KG1 (cell line): ENCODE measurements at regions not wholly inside any gene's neighbourhood (a gene's known extent, or its start where the extent isn't known, plus 50 kb on each side); places are given as distances from the start of the nearest gene placed in this dataset.
"Not testable (repeated sequence)": the region's sequence is repeated elsewhere in the genome, so short reads cannot be mapped to it uniquely, and the experiment has no call there.

Source experiments
- DNase-seq: peaks from one replicate; lab custom pipeline; 2025; lab: John Stamatoyannopoulos, UW

DNA sequence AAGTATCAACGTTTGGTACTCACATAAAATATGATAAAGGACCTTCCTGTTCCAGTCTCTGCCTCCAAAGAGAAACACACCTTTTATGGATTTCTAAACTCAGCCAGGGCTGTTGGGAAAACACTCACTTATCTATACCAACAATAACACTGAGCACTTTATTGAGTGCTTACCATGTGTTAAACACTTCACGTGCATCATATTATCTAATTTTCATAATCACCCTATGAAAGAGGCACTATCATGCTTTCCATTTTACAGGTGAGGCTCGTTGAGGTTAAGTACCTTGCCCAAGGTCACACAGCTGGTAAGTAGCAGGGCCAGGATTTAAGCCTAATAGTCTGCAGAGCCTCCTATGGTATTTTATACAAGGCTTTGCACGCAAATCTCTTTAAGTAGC, 251.5 kb upstream of the SOX9 start:
- DNase-seq: no peak

- no peak for DNase-seq
These were observed 250.8 kb upstream of the SOX9 start for GRCh38 chr17:71869841-71870545.

DNA sequence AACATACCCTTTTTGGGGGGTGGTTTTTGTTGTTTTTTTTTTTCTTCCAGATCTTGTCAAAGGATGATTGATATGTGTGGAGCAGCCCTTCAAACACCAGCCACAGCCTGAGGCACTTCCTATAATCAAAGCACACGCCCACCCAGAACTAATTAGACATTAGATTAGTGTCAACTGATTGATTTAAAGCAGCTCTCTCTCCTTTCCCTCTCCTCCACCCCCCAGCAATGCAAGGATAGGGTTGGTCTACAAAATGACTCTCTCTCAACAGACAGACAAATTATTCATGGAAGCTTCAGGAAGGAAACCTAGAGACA, 250.3 kb upstream of the SOX9 start:
- no peak for DNase-seq

DNA sequence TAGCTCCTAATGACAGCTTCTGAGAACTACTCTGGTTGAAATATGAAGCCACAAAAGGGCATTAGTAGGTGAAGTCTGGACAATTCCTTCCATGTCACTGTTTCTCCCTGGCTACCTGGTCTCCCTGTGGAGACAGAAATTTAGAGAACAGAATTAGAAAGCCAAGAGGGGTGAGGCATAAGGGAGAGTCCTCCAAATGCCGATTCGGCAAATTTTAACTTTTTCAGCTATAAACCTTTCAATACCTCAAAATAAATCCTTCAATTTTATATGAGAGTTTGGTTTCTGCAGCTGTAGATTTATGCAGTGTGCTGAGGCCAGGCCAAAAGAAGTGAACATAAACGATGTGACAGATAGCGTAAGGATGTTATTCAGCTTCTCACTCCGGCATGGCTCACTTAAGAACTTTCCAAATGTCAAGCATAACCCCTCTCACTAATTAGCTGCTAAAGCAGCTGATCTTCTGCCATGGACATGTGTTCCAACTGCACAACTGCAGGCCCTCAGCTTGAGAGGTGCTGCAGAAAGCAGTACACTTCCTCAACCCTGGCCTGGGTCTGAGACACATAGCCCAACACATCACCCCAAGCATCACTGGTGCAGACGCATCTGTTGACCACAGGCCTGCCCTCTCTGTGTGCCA, 247.9 kb upstream of the SOX9 start:
- DNase-seq: no peak

DNA sequence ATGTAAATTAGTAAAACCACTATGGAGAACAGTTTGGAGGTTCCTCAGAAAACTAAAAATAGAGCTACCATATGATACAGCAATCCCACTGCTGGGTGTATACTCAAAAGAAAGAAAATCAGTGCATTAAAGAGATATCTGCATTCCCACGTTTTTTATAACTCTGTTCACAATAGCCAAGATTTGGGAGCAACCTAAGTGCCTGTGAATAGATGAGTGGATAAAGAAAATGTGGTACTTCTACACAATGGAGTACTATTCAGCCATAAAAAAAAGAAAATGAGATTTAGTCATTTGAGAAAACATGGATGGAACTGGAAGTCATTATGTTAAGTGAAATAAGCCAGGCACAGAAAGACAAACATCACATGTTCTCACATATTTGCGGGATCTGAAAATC, 246.0 kb upstream of the SOX9 start:
- DNase-seq: not testable (repeated sequence)

DNA sequence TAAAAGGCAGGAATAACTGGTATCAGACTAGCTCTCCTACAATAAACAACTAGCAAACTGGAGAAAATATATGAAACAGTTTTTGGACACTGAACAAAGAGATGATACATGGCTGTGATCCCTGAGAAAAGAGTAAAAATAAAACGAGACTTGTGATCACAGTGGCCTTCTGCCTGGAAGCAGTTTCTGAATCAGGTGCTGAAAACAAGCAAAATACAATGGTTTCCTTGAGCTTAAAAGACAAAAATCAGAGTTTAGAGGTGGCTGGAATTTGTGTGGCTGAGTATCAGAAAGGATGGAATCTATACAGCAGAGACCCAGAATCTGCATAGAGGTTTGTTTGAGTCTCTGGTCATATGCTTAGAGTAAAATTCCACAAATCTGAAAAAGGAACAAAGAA, 242.5 kb upstream of the SOX9 start:
- DNase-seq: no peak

GRCh38 chr17:71878998-71879397, 241.8 kb upstream of the SOX9 start:
- DNase-seq: no peak

- DNase-seq: no peak
These were observed 239.8 kb upstream of the SOX9 start for GRCh38 chr17:71881041-71881440.

DNA sequence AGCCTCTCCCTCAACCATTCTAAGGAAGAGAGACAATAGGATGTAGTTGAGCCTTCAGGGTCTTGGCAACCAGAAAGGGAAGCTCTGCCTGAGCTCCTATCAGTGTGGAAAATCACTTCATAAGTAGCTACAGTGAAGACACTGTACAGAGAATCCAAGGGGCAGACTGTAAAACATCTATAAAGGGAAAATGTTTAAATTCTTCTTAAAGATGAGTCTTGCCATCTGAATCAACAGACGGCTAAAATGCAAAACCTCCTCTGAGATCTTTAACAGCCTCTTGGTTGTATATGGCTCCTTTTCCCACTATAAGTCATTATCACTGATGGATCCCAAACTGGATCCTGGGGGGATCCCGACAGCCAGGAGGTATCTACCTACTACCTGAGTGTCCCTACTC, 239.2 kb upstream of the SOX9 start:
- DNase-seq: no peak

- DNase-seq: no peak
These were observed 237.6 kb upstream of the SOX9 start for GRCh38 chr17:71883258-71883657.

- DNase-seq: no peak
These were observed 237.0 kb upstream of the SOX9 start for GRCh38 chr17:71883845-71884244.

- no peak for DNase-seq
These were observed 235.2 kb upstream of the SOX9 start for GRCh38 chr17:71885662-71886061.

GRCh38 chr17:71899317-71899716, 221.5 kb upstream of the SOX9 start:
- no peak for DNase-seq

- DNase-seq: no peak
These were observed 220.1 kb upstream of the SOX9 start for GRCh38 chr17:71900621-71901229.

DNA sequence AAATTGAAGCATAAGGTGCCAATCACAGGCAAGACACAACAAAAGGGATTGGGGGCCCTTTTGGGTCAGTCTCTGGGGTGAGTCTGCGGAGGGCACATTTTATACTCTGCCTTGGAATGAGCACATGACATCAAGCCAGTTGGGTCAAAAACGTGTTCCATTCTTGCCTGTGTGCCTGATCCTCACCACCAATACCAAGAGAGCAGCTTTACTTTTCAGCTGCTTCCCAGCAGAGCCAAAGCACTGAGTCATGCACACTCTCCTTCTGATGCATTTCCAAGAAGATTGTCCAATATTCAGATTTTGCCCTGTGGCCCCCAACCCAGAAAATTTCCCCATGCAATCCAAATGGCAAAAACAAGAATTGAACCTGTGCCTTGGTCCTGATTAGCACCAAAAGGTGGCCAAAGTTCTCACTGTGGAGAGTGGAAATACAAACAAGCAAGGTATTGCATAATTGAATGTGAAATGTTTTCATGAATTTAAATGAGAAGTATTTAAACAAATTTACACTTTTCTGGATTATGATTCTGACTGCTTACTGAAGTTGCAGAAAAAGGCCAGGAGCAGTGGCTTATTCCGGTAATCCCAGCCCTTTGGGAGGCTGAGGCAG, 217.8 kb upstream of the SOX9 start:
- no peak for DNase-seq

GRCh38 chr17:71905376-71906031, 215.3 kb upstream of the SOX9 start:
- no peak for DNase-seq

DNA sequence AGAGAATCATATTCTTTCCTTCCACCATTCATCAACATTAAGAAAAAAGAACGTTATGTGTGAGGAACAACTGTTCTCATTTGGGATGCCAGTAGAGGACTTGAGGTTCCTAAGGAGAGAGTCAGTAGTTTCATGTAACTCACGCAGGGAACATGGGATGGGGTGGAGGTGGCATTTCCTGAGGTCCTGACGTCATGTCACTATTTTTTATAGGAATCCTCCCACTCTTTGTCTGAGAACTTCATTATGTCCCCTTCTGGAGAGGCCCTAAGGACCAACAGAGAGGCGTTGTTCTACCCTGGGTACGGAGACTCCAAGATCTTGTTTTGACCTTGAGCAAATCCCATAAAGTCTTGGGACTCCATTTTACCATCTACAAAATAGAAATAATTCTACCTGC, 211.7 kb upstream of the SOX9 start:
- no peak for DNase-seq

GRCh38 chr17:71910002-71910401, 210.8 kb upstream of the SOX9 start:
- no peak for DNase-seq

DNA sequence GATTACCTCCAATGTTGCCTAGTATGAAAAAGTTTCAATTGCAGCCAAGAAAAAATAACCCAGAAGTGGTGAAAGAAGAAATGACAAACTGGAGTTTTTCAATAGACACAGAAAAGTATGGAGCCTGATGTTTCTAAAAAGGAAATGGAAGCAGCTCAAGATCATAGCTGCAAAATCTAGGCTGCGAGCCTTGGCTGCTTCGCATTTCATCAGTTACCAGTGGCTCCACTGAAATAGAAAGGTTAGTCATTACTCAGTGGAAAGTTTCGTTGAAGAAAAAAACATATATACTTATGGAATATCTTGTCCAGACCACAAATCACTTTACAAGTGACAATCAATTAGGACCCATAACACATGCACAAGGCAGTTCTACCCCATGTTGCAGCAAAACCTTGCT, 206.8 kb upstream of the SOX9 start:
- DNase-seq: no peak

DNA sequence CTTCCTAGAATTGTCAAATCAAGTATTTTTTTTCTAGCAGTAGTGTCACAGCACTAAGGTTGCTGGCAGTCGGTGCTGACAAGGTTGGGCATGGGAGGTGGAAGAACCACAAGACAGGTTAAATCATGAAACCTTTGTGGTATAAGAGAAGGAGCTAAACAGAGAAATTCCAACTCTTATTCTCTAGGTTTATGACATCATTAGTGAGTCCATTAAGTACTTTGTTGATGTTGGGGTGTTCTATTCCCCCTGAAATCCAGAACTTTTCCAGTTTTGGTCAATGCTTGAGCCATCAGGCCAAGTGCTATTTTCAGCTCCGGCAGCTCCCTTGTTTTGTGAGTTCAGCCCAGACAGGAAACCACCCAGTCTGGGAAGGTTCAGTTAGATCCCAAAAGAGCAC, 206.0 kb upstream of the SOX9 start:
- no peak for DNase-seq

GRCh38 chr17:71917715-71918114, 203.1 kb upstream of the SOX9 start:
- DNase-seq: no peak

GRCh38 chr17:71919186-71919585, 201.6 kb upstream of the SOX9 start:
- no peak for DNase-seq

- no peak for DNase-seq
These were observed 200.9 kb upstream of the SOX9 start for GRCh38 chr17:71919896-71920295.
